Stimulated activated CD4-positive, alpha-beta T cell treated with anti-CD3 and anti-CD28 coated beads, Interleukin-4, amount 100 ng/mL, for 1 hour (primary cell): ENCODE measurements at regions not wholly inside any gene's neighbourhood (a gene's known extent, or its start where the extent isn't known, plus 50 kb on each side); places are given as distances from the start of the nearest gene placed in this dataset.

Experiments used
- DNase-seq: peaks from one replicate; pipeline ENCODE4 v3.0.0-alpha.2; 2020

DNA sequence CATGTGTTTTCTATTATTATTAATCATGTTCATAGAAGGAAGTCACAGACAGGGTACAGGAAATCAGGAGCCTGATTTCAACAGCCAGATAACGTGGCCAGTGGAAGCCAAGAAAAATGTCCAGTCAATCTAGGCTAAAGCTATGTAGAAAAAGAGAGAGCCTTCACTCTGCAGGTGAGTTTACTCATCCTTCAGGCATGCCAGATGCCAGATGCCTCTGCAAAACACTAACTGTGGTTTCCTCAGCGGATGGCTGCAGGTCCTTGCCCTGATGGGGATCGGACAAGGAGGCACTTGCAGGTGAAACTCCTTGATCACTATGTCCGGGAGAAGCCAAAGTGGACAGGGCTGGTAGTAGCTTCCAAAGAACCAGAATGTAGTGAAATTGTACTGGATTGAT is 962.3 kb upstream of the RAG2 start:
- no peak for DNase-seq

DNA sequence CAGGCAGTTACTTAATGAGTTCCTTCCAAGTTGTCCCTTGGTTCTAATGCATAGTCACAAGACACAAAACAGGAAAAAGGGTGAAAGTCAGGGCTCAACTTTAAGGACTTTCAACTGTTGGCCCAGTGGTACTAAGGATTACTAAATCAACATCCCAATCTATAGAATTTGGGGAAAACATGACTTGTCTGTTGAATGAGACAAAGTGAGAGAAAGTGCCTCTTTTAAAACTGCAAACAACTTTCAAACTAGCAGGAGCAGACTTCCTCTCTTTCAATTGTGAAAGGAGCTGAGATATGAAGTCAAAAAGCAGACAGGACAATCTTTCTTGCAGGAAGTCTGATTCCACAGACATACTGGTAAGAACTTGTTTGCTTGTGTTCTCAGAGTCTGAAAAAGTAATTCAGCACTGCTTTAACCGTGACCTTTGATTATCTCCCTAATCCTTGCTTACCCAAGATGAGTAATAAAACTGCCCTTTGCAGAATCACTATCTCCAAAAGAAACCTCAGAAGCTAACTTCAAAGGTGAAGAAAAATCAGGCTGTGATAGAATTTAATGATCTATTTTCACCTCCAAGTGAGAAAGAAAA is 960.7 kb upstream of the RAG2 start:
- DNase-seq: no peak

DNA sequence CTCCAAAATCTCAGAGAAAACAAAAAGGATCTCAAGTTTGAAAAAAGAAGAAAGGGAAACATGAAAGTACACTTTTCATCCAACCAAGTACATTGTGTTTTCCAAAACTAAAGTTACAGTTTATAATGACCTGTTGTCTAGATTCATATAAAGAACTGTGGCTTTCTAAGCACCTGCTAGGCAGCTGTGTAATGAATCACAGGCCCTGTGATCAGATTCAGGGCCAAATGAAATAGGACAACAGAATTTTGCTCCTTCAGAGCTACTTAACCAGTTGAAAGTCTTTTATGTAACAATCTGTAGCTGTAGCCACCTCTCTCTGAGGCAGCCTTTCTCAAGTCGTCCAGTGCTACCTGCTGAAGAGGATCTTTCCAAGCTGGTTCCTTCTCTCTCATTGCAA is 960.0 kb upstream of the RAG2 start:
- DNase-seq: no peak

DNA sequence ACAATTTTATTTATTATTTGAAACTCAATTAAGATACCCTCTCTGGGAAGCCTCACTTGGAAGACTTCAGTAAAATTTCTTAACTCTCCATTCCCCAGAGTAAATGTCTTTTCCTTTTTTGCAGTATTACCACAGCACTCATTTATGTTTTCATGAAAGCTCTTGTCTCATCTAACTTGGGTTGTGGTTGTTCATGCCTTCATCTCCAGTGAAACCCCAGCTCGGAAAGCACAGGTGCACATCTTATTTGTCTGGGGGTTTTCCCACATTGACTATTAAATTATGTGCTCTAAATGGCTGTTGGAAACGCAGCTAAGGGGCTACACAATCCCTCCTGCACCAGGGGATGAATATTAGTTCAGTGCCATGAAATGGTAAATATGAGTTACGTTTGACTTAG is 954.2 kb upstream of the RAG2 start:
- DNase-seq: no peak

DNA sequence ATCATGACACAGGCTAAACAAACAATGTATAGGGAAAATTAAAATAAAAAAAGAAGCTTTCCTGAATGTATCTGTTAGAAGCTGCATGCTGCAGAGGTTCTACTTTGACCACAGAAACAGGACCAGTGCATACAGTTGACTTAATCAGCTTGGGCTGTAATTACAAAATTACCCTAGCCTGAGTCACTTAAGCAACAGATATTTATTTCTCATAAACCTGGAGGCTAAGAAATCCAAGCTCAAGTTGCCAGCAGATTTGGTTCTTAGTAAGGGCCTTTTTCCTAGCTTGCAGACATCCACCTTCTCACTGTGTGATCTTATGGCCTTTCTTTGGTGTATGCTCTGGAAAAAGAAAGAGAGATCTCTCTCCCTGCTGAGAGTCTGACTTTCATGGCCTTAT is 946.5 kb upstream of the RAG2 start:
- DNase-seq: no peak

DNA sequence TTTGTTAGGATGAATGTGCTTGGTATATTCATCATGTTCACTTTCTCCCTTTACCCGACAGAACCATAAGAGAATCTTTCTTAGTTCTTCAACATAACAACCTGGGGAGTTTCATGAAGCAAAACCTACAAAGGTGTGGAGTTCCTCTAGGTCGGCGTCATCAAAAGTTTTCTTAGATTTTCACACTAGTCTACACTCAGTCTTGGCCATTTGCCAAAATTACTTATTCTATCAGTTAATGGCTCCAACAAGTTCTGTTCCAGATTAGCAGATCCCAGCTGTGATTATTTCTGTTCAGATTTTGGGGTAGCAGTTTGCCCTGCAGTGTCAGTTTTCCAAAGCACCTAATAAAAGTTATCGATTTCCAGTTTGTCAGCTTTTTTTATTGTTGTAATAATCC is 935.8 kb upstream of the RAG2 start:
- DNase-seq: no peak

DNA sequence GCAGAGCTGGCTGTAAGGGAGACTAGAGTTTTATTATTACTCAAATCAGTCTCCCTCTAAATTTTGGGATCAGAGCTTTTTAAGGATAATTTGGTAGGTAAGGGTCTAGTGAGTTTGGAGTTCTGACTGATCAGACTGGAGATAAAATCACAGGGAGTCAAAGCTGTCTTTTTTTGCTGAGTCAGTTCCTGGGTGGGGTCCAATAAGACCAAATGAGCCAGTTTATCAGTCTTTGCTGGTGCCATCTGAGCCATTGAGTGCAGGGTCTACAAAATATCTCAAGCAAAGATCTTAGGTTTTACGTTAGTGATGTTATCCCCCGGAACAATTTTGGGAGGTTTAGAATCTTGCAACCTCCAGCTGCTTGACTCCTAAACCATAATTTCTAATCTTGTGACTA is 935.1 kb upstream of the RAG2 start:
- no peak for DNase-seq

DNA sequence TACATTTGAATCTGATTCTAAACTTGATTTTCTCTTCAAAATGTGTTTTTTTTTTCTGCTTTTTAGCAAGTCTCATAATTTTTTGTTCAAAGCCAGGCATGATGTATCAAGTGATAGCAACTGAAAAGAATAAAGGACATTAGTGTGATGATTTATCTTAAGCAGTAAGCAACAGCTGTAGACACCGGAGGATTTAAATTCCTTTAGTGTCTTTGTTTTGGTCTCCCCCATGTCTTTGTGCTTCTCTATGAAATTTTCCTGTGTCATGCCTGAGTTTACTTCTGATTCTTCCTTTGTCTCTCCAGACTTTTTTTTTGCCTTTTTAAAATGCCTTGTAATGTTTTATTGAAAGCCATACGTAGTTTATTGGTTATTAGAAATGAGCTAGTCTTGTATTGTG is 934.2 kb upstream of the RAG2 start:
- no peak for DNase-seq

DNA sequence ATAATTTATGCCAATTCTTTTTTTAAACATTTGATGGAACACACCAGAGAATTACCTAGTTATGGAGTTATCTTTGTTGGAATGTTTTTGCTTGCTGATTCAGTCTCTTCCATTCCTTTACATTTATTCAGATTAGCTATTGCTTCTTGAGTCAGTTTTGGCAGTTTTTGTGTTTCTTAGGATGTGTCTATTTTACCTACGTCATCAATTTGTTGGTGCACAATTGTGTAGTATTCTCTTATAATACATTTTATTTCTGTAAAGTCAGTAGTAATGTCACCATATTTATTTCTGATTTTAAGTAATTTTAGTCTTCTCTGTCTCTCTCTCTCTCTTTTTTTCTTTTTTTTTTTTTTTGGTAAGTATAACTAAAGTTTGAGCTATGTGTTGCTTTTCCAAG is 929.5 kb upstream of the RAG2 start:
- no peak for DNase-seq

DNA sequence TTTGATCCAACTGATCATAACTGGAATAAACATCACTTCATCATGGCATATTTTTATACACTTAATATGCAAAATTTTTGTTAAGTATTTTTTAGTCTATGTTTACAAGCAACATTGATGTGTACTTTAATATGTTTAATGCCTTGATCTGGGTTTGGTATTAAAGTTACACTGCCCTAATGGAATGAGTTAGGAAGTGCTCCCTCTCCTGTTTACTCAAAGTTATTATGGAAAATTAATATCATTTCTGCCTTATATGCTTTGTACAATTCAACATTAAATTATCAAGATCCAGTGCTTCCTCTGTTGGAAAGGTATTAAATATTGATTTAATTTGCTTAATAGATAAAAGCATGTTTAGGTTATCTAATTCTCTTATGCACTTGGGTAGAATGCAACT is 927.3 kb upstream of the RAG2 start:
- no peak for DNase-seq

DNA sequence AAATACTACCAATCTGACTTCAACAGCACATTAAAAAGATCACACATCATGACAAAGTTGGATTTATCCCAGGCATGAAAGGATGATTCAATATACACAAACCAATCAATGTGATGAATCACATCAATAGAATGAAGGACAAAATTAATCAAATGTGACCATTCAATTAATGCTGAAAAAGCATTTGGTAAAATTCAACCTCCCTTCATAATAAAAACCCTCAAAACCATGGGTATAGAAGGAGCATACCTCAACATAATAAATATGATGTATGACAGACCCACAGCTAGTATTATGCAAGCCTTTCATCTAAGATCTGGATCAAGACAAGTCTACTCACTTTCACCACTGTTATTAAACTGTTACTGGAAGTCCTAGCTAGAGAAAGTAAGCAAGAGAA is 921.7 kb upstream of the RAG2 start:
- no peak for DNase-seq

DNA sequence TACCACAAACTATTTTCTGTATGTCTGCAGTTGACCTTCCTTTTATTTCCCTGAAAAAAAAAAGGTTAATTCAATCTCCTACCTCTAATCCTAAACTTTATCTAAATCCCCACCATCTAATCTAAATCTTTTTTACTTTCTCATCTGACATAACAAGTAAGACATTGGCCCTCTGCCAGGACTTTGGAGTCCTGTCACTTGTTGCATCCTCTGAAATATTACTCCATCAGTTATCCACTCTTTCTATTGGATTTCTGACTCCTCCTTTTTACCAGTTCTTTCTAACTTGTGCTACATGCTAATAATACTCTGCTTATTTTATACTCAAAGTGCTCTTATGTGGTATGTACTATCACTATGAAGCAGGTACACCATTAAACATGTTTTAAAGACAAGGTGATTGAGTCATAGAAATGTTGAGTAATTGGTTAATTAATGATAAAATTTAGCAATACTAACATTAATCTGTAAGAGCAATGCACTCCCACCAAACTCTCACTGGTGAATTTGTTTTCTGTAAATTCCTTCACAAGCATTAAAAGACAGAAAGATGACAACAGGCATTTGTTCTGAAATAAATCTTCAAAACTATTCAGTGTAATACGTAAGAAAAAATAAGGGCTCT is 914.2 kb upstream of the RAG2 start:
- no peak for DNase-seq

DNA sequence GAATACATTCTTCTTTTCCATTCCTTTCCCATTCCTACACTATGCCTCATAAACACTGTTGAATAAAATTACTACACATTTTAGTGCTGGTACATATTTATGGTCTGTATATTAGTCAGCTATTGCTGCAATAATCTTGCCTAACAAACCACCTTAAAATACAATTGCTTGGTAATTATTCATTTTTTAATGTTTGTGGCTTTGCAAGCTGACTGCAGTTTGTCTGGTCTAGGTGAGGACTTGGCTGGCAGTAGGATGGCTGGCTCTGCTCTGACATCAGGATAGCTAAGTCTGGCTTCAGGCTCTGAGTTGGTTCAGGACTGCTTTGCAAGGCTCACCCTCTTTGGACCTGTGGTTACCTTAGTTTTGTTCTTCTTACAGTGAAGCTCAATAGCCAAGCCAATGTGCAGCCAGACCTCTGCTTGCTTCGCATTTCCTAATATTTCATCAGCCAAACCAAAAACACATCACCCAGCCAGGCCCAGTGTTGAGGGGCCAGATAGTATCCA is 913.4 kb upstream of the RAG2 start:
- DNase-seq: no peak

DNA sequence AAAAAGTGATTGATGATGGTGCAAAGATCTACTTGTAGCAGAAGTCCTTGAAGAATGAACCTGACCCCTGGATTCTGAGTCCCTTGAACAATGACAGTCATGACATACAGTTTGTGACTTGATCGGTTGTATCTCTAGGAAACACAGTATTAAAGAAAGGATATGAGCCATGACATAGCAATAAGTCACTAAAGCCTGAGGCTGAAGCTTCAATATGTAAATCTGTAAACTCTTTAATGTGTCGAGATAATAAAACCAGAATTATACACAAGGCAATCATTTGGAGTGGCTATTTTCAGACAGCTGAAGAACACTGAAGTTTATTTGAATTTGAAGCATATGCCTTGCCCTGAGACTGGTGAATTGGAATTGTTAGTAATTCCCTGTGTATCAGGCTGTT is 911.5 kb upstream of the RAG2 start:
- no peak for DNase-seq

DNA sequence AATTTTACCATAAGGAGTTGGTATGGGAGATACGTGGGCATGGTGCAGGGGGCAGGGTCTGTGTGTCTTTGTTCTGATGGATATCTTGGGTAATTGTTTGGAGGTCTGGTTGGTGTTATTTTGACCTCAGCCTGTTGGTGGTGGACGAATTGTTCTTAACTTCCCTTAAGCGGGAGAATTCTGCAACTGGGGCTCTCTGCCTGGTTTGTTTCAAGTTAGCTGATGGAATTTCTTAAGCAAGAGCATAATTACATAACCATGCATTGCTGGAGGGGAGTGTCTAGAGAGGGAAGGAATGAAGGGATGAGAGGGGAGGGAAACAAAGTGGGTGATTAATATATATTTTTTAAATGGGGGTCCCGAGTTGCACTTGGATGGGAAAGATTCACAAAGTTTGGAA is 908.5 kb upstream of the RAG2 start:
- no peak for DNase-seq

DNA sequence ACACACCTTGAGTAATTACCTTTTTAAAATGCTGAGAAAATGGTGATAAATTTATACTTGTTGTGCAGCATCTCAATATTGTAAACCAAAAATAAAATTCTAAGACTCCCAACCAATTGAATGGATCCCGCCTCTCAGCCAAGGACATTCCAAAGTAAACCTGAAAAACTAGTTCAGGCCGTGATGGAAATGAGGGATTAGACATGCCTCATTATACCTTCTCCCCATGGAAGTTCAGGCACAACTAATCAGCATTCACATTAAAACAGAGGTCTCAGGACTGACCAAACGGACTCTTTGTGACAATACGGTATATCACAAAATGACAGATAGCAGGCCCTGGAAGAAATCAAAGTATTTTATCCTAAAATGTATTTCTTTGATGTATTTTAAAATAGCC is 907.4 kb upstream of the RAG2 start:
- DNase-seq: no peak

DNA sequence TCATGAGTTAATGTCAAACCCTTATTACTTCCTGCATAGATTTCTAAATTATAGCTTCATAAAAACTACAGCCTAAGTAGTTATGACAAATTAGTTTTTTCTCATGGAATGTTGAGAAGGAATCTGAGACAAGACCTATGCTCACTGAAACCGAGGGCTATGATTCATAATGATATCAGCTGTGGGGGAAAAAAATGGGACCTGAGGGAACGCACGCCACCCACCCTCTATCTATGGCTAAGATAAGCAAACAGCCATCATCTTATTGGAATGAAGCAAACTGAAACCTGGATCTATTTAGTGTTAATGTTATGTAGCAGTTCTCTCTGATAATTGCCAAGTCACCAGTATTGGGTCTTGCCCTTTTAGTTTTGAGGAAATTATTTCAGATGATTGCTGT is 906.9 kb upstream of the RAG2 start:
- DNase-seq: no peak

DNA sequence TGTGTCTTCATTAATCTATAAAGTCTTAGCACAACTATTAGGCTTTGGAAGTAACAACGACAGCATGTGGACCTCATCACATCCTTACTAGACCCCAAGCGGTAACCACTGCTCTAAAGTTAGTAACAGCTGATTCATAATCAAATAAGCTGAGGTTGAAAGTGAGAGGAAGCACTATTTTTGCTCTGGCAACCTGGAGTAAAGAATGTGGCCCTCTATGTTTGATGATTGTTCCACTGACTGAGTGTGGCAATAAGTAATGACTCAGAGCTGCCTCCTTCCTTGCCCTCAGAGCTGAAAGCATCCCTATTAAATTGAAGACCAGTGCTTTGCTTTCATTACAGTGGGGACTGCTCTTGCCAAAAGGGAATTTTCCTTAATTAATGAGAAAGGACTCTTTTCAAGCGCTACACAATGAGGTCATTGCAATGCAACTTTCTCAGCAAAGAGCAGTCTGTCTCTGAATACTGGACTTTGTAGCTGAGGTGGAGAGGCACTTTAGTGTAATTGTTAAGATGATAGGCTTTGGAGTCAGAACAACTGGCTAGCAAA is 906.1 kb upstream of the RAG2 start:
- DNase-seq: no peak

DNA sequence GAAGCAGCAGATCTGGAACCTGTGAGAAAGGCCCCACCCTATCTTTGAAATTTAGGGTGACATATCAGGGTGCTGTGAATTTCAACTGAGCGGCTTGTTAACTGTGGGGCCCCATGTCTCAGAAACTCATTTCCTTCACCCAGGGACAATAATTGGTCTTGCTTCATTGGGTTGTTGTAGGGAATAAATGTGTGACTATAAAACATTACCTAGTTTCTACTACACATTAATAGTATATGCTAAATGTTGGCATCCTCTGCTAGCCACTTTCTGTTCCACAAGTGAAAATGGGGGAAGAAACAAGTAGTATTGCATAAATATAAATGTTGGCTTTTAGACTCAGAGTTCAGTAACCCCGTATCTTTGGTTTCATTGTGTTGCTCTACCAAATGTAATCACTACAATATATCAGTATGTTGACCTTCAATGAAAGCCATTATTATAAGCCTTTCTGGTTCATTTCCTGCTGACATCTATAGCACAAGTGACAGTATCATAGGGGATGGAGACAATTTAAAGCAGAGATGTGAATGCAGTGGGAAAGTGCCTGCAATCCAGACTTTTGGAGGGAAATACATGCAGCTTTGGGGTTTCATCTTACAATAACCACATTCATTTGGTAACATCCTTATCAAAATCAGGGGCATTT is 905.5 kb upstream of the RAG2 start:
- no peak for DNase-seq

DNA sequence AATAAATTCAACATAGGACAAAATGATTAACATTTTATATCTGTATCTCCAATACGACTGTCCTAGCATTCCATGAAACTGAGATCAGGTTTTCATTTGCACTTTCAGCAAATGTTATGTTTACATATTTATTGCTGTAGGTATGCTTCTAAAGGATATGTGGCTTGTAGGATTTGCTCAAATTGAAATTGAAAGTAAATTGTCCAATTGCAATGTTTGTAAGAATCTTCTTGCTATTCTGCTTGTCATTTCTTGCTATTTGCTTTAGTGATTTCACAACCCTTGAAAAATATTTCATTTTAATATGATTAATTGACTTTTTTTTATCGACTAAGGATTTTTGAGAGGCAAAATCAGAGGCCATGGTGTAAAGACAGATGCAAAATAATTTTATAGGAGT is 904.2 kb upstream of the RAG2 start:
- no peak for DNase-seq

DNA sequence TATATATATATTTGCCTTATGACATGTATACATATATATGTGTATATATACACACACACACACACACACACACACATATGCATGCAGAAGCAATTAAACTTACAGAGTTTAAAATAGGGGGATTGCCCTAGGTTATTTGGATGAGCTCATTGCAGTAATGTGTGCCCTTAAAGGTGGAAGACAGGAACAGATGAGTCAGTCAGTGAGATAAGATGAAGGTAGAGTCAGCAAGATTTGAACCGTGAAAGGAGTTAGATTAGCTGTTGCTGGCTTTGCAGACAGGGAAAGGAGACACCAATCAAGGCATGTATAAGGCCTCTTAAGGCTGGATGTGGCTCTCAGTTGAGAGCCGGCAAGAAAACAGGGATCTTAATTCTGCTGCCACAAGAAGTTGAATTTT is 902.4 kb upstream of the RAG2 start:
- DNase-seq: no peak

DNA sequence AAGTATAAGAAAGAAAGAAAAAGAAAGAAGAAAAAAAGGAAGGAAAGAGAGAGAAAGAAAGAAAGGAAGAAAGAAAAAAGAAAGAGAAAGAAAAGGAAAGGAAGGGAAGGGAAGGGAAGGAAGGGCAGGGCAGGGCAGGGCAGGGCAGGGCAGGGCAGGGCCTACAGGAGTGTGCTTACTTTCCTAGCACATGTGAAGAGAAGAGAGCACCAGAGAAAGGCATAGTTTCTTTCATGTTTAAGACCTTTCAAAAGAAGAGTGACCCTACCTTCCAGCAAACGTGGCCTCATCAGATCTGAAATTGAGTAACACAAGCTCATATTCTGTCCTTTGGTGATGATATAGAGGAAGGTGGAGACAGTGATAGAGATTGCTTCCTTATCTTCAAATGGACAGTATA is 899.3 kb upstream of the RAG2 start:
- DNase-seq: no peak

DNA sequence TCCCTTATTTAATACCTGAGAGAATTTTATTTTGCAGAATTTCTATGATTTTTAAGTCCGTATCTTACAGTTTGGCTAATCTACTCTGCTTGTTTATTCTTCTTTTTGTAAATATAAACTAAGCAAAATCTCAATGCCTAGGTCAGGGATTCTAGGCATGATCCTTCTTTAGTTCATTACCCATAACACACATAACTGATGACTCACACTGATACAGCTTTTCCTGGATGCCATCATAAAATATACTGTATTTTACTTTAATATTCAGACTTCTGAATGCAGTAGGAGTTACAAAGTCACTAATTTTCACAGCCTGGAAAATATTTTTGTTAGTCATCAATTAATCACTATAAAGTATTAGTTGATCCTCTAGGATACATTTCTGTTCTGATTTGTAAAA is 898.2 kb upstream of the RAG2 start:
- DNase-seq: no peak

DNA sequence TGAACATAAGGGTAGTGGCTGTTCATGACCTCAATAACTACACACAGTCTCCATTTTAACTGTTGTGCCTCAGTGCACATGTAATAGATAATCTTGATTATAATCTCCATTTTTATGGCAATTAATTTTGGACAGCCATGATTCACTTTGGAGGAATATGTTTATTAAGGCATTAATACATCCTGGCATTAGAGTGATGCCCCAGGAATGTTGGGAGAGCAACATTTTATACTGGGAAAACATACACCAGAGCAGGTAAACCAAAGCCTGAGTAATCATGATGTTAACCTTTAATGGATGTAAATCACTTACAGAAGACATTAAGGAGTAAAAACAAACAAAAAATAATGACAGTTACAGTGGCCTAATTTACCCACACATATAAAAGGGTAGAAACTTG is 886.3 kb upstream of the RAG2 start:
- no peak for DNase-seq

DNA sequence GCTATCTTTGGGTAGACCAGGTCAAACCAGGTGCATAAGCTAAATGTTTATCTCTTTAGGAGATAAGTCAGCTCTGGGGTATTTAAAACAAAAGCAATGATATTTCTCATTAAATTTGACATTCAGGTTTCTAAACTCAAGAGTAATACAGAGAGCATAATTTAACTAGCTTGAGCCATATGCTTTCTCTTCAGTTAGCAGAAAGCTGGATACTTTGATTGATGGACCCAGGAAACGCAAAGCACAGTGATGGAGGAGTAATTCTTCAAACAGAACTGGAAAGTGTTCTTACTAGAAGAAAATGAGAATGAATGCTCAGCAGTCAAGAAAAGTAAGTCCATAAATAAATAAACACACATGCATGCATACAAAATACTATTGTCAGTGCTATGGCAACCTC is 885.7 kb upstream of the RAG2 start:
- no peak for DNase-seq
